ENCODE measurements at regions not wholly inside any gene's neighbourhood (a gene's known extent, or its start where the extent isn't known, plus 50 kb on each side); places are given as distances from the start of the nearest gene placed in this dataset.

GRCh38 chr3:124600765-124601164 is 129.5 kb upstream of the UMPS start:
- no peak for TF ChIP-seq CTCF (IDR thresholded peaks at IDR 0.05; ENCODE audit: insufficient read depth, low read length)
- TF ChIP-seq REST (IDR thresholded peaks at IDR 0.05; ENCODE audit: insufficient replicate concordance, low read depth) = no peak
- no peak for TF ChIP-seq POLR2AphosphoS5 (IDR thresholded peaks at IDR 0.05; ENCODE audit: low read depth)
- TF ChIP-seq GABPA (IDR thresholded peaks at IDR 0.05; ENCODE audit: low read depth) = no peak
- no peak for TF ChIP-seq SPI1 (IDR thresholded peaks at IDR 0.05; ENCODE audit: borderline replicate concordance, low read depth)
